Stimulated activated CD4-positive, alpha-beta T cell treated with anti-CD3 and anti-CD28 coated beads, Interleukin-4, amount 100 ng/mL, for 4 hours (primary cell): ENCODE measurements at regions not wholly inside any gene's neighbourhood (a gene's known extent, or its start where the extent isn't known, plus 50 kb on each side); places are given as distances from the start of the nearest gene placed in this dataset.
"Not testable (repeated sequence)": the region's sequence is repeated elsewhere in the genome, so short reads cannot be mapped to it uniquely, and the experiment has no call there.

Experiments
- DNase-seq, 2 experiments: peaks; one replicate each; pipeline ENCODE4 v3.0.0-alpha.2; 2020

DNA sequence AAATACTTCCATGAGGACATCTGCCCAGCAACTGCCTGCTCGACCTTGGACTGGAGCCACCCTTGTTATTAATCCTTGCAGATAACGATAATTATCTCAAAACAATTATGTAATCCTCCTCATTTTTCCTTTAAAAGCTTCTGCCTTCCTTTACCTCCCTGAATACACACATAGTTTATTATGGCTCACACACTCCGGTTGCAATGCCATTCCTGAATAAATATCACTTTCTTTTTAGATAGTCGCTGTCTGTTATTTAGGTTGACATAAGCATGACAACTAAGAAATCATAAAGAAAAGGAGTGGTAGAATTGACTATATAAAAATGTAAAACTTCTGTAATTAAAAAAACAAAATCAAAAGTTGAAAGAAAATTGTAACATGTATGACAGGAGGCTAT lies 64.8 kb downstream of the B4GALT7 start:
- not testable (repeated sequence) for DNase-seq

DNA sequence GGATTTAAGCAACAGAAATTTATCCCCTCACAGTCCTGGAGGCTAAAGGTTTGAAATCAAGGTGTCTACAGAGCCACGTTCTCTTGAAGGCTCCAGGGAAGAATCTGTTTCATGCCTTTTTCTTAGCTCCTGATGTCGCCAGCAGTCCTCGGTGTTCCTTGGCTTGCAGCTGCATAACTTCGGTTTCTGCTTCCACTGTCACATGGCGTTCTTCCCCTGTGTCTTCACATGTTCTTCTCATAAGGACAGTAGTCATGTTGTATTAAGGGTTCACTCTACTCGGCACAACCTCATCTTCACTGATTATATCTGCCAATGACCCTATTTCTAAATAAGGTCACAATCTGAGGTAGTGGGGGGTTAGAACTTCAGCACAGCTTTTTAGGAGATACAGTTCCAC lies 65.2 kb downstream of the B4GALT7 start:
- not testable (repeated sequence) for DNase-seq

DNA sequence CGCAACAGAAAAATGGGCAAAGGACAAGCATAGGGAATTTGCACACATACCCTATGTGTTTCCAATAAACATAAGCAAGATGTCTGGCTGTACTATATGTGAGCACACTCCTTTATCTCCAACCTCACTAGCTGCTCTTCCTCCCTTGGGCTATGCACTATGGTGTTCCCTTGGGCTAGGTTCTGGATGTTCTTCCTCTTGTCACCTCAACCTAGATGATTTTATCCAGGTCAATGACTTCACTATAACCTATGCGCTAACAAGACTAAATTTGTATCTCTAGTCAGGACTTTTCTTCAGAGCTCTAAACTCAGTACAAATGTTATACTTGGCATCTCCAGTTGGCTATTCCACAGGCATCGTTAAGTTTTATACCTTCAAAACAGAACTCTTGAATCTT lies 66.0 kb downstream of the B4GALT7 start:
- not testable (repeated sequence) for DNase-seq

DNA sequence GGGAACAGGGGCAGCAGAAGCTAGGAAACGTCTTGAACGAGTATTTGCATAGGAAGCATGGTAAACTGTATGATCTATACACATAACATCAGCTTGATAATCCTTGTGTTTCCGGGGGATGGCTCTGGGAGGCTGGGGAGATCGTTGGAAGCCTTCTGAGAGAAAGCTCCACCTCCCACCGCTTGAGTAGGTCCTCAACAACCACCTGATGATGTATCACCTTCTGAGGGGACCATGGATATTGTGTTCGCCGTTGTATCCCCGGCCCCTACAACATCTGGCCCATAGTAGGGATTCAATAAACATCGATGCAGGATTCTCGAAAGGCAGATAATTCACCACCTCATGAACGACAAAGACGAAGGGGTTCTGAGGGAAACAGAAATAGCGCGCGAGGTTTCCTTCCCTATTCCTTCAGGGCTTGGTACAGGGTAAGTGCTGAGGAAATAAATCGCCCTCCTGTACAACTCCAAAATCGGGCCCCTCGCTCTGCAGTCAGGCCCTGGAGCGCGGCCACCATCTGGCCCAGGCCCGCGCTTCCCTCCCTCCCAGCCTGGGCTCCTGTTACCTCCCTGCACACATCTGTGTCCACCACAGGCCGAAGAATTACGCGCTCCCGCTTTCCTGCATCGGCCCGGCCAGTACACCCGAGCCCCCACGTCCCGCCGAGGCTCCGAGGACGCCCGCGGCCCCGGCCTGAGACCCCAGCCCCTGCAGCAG lies 71.3 kb downstream of the B4GALT7 start:
- not testable (repeated sequence) for DNase-seq

DNA sequence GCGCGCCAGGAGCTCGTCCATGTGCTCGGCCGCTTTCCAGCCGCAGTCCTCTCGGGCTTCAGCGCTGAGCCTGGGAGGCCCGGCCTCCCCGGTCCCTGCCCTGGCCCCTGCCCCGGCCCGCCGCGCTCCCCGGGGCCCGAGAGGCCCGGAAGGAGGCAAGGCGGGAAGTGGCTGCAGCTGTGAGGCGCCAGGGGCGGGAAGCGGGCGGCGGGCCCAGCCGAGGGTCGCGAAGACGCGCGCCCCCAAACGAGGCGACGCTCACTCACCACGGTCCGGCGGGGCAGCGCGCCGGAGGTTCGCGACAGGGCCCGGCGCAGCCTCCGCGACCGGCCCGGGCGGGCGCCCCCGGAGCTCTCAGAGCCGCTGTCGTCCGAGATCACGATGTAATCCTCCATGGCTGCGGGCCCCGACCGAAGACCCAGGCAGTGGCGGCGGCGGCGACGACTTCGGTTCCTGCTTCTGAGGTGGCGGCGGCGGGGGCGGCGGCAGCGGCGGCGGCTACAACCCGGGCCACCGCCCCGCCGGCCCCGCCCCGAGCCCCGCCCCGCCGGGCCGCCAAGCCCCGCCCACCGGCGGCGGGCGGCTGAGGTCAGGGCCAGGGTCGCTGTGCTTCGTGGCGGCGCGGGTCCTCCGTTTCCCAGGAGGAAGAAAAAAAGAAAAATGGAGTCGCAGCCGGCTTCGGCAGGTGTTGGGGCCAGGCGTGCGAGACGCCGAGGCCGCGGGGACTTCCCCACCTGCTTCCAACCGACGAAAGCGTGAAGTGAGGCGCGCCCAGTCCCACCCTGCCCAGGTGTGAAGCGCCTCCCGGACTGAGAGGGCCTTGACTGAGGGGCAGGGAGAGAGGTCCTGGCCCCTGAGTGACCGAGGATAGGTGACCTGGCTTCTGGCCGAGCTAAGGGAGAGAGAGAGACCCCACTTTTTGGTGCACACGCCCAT lies 72.1 kb downstream of the B4GALT7 start:
- DNase-seq, result peak; percentile 81 to 84
